ENCODE measurements at regions not wholly inside any gene's neighbourhood (a gene's known extent, or its start where the extent isn't known, plus 50 kb on each side); places are given as distances from the start of the nearest gene placed in this dataset.

DNA sequence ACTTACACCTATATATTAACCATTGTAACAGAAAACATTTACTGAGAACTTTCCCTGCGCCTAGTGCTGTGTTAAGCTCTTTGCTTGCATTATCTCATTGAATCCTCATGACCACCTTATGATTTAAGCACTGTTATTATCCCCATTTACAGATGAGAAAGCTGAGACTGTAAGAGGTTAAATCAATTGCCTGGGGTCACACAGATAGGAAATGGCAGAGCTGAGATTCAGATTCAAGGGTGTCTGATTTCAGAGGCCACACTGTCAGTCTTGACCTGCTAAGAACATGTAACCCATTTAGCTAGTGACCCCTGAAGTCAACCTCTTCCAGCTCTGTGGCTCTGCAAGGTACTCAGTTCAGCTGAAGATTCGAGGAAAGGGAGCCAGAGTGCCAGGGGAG, 143.9 kb downstream of the TLE3 start:
- no peak for TF ChIP-seq POLR2A (IDR thresholded peaks at IDR 0.05)
- TF ChIP-seq, protein P1, sequence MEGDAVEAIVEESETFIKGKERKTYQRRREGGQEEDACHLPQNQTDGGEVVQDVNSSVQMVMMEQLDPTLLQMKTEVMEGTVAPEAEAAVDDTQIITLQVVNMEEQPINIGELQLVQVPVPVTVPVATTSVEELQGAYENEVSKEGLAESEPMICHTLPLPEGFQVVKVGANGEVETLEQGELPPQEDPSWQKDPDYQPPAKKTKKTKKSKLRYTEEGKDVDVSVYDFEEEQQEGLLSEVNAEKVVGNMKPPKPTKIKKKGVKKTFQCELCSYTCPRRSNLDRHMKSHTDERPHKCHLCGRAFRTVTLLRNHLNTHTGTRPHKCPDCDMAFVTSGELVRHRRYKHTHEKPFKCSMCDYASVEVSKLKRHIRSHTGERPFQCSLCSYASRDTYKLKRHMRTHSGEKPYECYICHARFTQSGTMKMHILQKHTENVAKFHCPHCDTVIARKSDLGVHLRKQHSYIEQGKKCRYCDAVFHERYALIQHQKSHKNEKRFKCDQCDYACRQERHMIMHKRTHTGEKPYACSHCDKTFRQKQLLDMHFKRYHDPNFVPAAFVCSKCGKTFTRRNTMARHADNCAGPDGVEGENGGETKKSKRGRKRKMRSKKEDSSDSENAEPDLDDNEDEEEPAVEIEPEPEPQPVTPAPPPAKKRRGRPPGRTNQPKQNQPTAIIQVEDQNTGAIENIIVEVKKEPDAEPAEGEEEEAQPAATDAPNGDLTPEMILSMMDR (IDR thresholded peaks at IDR 0.05) = no peak
- TF ChIP-seq POLR2AphosphoS5 (IDR thresholded peaks at IDR 0.05) = no peak
